Bronchial epithelial cell (primary cell): ENCODE measurements at regions not wholly inside any gene's neighbourhood (a gene's known extent, or its start where the extent isn't known, plus 50 kb on each side); places are given as distances from the start of the nearest gene placed in this dataset.

Experiments used
- DNase-seq: peaks from one replicate; pipeline ENCODE4 v3.0.0-alpha.2; 2010; ENCODE audit warnings: low read depth
- FAIRE-seq: peaks from 2 replicates; lab custom pipeline; 2011; peaks lifted over from hg19 to GRCh38; lab: Jason Lieb, UNC
- H3K27me3 ChIP-seq: 2 replicates; pipeline ENCODE4 v1.5.1; 2011; ENCODE audit warnings: low read length; ENCODE audit not compliant: control insufficient read depth, insufficient read depth
- H3K36me3 ChIP-seq: 2 replicates; pipeline ENCODE4 v1.5.1; 2011; ENCODE audit warnings: low read length; ENCODE audit not compliant: control insufficient read depth, insufficient read depth
- H3K4me3 ChIP-seq: 2 replicates; pipeline ENCODE4 v1.5.1; 2011; ENCODE audit warnings: mild to moderate bottlenecking, low read depth, low read length, control low read depth
- CTCF ChIP-seq: IDR thresholded peaks from 2 replicates; pipeline ENCODE4 v1.5.1; 2011; ENCODE audit warnings: mild to moderate bottlenecking, moderate library complexity, low read length, control low read depth, inconsistent platforms; ENCODE audit not compliant: insufficient read depth, severe bottlenecking

GRCh38 chrX:11881485-11882170, 123.6 kb downstream of the MSL3 start:
- TF ChIP-seq CTCF = no peak
- no peak overlapping the region for H3K4me3 ChIP-seq
- FAIRE-seq (no peak), DNase-seq (peak; percentile 46)
- no peaks in the 10 kb centered on the region for H3K27me3 ChIP-seq
- no peaks in the 10 kb centered on the region for H3K36me3 ChIP-seq

GRCh38 chrX:11886745-11887144, 128.7 kb downstream of the MSL3 start:
- FAIRE-seq = no peak
- Histone ChIP-seq H3K36me3 (no peaks in the 10 kb centered on the region), H3K27me3 (no peaks in the 10 kb centered on the region), H3K4me3 (no peak overlapping the region)
- peak; percentile 85 for DNase-seq
- no peak for TF ChIP-seq CTCF

GRCh38 chrX:11887175-11887574, 129.1 kb downstream of the MSL3 start:
- FAIRE-seq (peak; percentile 13), DNase-seq (no peak)
- H3K4me3 ChIP-seq = no peak overlapping the region
- TF ChIP-seq CTCF = no peak
- H3K36me3 ChIP-seq = no peaks in the 10 kb centered on the region
- no peaks in the 10 kb centered on the region for H3K27me3 ChIP-seq

GRCh38 chrX:11888421-11888820, 130.4 kb downstream of the MSL3 start:
- Histone ChIP-seq H3K36me3 (no peaks in the 10 kb centered on the region), H3K27me3 (no peaks in the 10 kb centered on the region), H3K4me3 (no peak overlapping the region)
- DNase-seq (peak; percentile 59), FAIRE-seq (no peak)
- TF ChIP-seq CTCF = no peak

GRCh38 chrX:11889791-11890190, 131.8 kb downstream of the MSL3 start:
- H3K36me3 ChIP-seq = no peaks in the 10 kb centered on the region
- H3K27me3 ChIP-seq = no peaks in the 10 kb centered on the region
- no peak for FAIRE-seq
- DNase-seq = no peak
- TF ChIP-seq CTCF = no peak
- H3K4me3 ChIP-seq = no peak overlapping the region
